H1 (cell line): ENCODE measurements at regions not wholly inside any gene's neighbourhood (a gene's known extent, or its start where the extent isn't known, plus 50 kb on each side); places are given as distances from the start of the nearest gene placed in this dataset.

Experiments used
- BCL11A ChIP-seq, 2 experiments: IDR thresholded peaks; one replicate each; pipeline ENCODE4 v1.6.1; 2011; ENCODE audit warnings: low read depth in 2 of 2, low read length in 2 of 2, mild to moderate bottlenecking in 2 of 2
- FOSL1 ChIP-seq: IDR thresholded peaks from 2 replicates; pipeline ENCODE4 v1.6.1; 2011; ENCODE audit warnings: mild to moderate bottlenecking, low read depth, low read length, moderate library complexity; ENCODE audit not compliant: insufficient read depth
- GABPA ChIP-seq: IDR thresholded peaks from 2 replicates; pipeline ENCODE4 v1.6.1; 2011; ENCODE audit warnings: mild to moderate bottlenecking, low read length, moderate library complexity, borderline replicate concordance; ENCODE audit not compliant: insufficient read depth
- PHF8 ChIP-seq: fragments of 200-600 bp; sonication (generic); conservative IDR thresholded peaks from 2 replicates; pipeline ENCODE4 v1.7.1; 2012; ENCODE audit warnings: low read depth, mild to moderate bottlenecking, inconsistent platforms, low read length, moderate library complexity
- TEAD4 ChIP-seq: IDR thresholded peaks from 2 replicates; pipeline ENCODE4 v1.6.1; 2012; ENCODE audit warnings: low read depth, low read length, inconsistent platforms, mixed read lengths

DNA sequence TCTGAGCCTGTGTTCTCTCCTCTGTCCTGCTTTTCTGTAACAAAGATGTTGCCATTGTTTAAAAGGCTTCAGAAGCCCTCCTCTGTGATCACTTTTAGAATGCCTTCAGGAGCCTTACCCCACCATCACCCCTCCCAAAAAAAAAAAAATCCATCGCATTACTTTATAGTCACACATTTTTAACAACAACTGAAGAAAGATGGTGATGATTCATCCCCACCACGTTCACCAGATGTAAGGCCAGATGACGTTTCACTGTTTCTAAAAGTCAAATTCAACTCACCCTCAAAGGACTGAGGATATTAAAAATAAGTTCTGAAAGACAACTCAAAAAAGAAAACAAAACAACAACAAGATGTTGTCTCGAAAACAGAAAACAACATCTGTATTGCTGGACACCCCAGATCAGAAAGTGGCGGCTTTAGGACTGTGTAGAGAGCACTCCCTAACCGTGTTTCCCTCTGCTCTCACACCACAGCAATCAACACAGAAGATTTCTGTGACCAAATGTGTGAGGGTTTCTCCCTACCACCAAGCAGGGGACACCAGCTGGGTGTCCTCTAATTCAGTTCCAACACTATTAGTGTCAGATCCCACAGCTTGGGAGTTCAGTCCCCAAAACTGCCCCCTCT lies 61.9 kb upstream of the CREB1 start (continued):
- no peak for TF ChIP-seq BCL11A (IDR thresholded peaks at IDR 0.05; ENCODE audit: low read depth in 2 of 2, low read length in 2 of 2)
- TF ChIP-seq FOSL1: no peak
- TF ChIP-seq PHF8: no peak
- TF ChIP-seq GABPA: no peak
- no peak for TF ChIP-seq TEAD4
